Cardiac fibroblast (primary cell): ENCODE measurements at regions not wholly inside any gene's neighbourhood (a gene's known extent, or its start where the extent isn't known, plus 50 kb on each side); places are given as distances from the start of the nearest gene placed in this dataset.

Source experiments
- DNase-seq, 2 donors: peaks; one replicate each; pipeline versions ENCODE4 v3.0.0 to v3.0.0-alpha.2; 2010; ENCODE audit warnings: low read depth in 2 of 2
- H3K4me3 ChIP-seq, 2 donors: replicated peaks in 1 of 2; 1 replicate in 1 of 2; 2 replicates in 1 of 2; pipeline ENCODE4 v1.5.1; 2011; ENCODE audit warnings: low read depth in 2 of 2, low read length in 2 of 2, mild to moderate bottlenecking in 2 of 2, moderate library complexity in 1 of 2
- TF ChIP-seq, protein P1 (sequence below): IDR thresholded peaks from one replicate; pipeline ENCODE4 v1.5.1; 2011; ENCODE audit warnings: low read depth, mild to moderate bottlenecking, low read length, inconsistent platforms

DNA sequence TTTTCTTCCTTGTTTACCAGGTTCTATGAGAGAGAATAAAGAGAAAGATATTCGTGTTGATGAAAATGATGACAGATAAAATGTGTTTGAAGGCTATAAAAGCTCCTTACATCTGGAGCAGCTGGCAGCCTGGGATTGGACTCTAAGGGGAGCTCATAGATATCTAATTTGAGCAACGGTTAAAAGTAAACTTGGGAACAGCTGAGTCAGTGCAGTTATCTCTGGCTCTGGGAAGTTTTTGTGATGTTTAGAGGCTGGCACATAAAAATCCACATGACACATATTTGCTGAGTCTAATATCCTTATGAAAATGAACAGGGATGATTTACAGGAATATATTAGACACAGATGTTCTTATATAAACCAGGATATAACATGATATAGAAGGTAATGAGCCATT is 331.8 kb upstream of the TENM3 start:
- peak; percentile 28 to 48 for DNase-seq
- TF ChIP-seq, protein P1, sequence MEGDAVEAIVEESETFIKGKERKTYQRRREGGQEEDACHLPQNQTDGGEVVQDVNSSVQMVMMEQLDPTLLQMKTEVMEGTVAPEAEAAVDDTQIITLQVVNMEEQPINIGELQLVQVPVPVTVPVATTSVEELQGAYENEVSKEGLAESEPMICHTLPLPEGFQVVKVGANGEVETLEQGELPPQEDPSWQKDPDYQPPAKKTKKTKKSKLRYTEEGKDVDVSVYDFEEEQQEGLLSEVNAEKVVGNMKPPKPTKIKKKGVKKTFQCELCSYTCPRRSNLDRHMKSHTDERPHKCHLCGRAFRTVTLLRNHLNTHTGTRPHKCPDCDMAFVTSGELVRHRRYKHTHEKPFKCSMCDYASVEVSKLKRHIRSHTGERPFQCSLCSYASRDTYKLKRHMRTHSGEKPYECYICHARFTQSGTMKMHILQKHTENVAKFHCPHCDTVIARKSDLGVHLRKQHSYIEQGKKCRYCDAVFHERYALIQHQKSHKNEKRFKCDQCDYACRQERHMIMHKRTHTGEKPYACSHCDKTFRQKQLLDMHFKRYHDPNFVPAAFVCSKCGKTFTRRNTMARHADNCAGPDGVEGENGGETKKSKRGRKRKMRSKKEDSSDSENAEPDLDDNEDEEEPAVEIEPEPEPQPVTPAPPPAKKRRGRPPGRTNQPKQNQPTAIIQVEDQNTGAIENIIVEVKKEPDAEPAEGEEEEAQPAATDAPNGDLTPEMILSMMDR = no peak
- no peak overlapping the region for H3K4me3 ChIP-seq

DNA sequence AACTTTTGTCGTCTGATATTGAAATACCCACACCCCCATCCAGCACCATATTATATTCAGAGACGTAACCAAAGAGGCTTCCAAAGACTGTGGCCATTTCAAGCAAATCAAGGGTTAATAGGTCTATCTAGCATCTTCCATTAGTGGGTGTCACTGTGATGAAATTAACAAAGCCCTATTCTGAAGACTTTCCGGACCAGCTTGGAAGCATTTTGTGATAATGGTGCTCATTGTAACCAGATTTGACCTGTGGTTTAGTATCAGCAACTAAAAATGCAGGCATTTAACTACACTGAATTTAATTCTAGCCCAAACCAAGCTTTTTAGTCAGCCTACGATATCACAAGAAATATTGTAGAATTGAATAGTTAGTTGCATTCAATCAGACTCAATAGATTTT is 309.7 kb upstream of the TENM3 start:
- TF ChIP-seq, protein P1 = no peak
- no peak for DNase-seq
- no peak overlapping the region for H3K4me3 ChIP-seq

DNA sequence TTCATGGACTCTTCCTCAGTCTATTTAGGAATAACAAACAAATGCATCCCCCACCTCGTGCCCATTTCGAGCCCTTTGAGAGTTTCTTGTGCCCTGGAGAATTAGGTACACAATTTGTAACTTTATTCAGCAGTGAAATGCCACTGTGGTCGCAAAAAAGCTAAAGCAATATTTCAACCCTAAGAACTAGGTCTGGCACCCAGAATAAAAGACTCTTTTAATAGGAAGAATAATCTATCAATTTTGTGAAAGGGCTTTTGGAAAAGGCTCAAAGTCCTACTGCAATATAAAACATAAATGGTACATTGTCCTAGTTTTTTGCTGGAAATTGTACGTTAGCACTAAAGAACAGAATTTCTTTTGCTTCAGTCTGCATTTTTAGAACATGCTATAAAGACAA is 304.6 kb upstream of the TENM3 start:
- no peak overlapping the region for H3K4me3 ChIP-seq
- TF ChIP-seq, protein P1 = no peak
- DNase-seq = no peak

DNA sequence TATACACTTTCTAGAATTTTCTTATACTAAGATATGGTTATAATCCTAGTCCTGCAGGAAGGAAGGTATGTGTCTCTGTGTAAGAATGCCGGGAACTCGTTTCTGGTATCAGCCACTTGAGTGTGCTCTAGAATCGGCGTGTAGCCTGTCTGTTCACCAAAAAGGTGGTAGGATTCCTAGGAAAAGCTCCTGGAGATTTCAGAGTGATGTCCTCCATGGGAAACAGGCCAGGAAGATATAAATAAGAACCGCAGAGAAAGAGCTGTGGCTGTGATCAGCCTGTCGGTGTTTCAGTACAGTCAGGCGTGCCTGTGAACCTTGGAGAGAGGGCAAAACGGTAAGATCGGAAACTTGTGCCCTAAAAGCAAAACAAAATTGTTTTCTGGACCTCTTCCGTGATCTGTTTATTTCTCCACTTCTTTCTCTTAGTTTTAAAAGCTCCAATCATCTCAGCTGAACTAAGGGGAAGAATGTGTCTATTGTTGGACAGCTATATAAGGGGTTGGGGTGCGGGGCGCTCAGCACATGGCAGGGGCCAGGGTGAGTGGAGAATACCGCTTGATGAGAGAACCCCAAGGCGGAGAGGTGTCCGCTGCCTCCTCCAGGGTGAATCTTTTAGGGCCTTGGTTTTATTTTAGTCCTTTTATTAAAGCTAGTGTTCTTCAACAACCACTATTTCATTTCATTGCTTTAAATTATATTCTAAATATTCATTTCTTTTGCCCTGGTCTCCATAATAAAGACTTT is 303.8 kb upstream of the TENM3 start:
- TF ChIP-seq, protein P1 = no peak
- DNase-seq = peak; percentile 28 to 33
- no peak overlapping the region for H3K4me3 ChIP-seq

DNA sequence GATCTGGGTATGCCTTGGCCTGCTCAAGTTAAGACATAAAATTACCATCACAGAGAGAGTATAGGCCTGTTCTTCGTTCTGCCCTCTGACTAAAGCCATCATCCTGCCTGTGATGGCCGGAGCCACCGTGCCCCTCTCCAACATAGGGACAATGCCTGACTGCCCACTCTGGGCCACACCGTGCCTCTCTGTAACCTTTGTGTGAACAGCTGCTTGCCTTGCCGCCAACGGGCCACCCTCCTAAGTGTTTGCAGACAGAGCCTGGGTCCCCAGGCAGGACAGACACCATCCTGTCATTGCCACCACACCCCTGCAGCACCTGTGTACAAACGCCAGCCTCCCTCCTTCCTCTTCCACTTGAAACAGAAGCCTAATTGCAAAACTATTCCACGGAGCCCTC is 298.7 kb upstream of the TENM3 start:
- H3K4me3 ChIP-seq = no peak overlapping the region
- DNase-seq = no peak

DNA sequence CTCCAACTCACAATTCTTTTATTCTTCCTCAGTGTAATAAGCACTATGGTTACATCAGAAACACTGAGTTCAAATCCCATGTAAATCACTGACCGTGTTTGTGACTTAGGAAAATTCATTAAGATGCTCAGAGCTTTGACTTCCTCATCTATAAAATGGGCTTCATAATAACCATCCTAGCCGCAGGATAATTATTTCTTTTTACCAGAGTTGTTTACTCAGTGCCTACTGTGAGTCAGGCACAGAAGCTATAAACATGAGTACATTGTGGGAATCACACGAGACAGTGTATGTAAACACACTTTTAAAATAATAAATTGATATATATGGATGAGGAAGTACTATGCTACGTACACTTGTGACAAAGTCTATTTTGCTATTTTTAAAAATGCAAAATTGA is 296.3 kb upstream of the TENM3 start:
- no peak for DNase-seq
- no peak overlapping the region for H3K4me3 ChIP-seq
- TF ChIP-seq, protein P1 = no peak

More for the DNA sequence above, 298.7 kb upstream of the TENM3 start:
- TF ChIP-seq, protein P1 = no peak
